Fibroblast of lung (primary cell): ENCODE measurements at regions not wholly inside any gene's neighbourhood (a gene's known extent, or its start where the extent isn't known, plus 50 kb on each side); places are given as distances from the start of the nearest gene placed in this dataset.

ENCODE experiments used
- DNase-seq, 2 donors: peaks; one replicate each; pipeline versions ENCODE4 v3.0.0 to v3.0.0-alpha.2; 2010; ENCODE audit warnings: low read depth in 2 of 2
- H2AFZ ChIP-seq: 2 replicates; pipeline ENCODE4 v1.5.1; 2012; ENCODE audit warnings: low read length, control low read depth, inconsistent platforms
- H3K27ac ChIP-seq: 2 replicates; pipeline ENCODE4 v1.5.1; 2011; ENCODE audit warnings: low read length, control low read depth; ENCODE audit not compliant: insufficient read depth
- H3K27me3 ChIP-seq: 2 replicates; pipeline ENCODE4 v1.5.1; 2011; ENCODE audit warnings: mild to moderate bottlenecking, low read length; ENCODE audit not compliant: control insufficient read depth, insufficient read depth
- H3K36me3 ChIP-seq: 2 replicates; pipeline ENCODE4 v1.5.1; 2011; ENCODE audit warnings: low read length; ENCODE audit not compliant: control insufficient read depth, insufficient read depth
- H3K4me1 ChIP-seq: 2 replicates; pipeline ENCODE4 v1.5.1; 2011; ENCODE audit warnings: low read length; ENCODE audit not compliant: control insufficient read depth, insufficient read depth; ENCODE audit errors: extremely low read depth
- H3K4me2 ChIP-seq: 2 replicates; pipeline ENCODE4 v1.5.1; 2011; ENCODE audit warnings: low read length, control low read depth; ENCODE audit not compliant: insufficient read depth; ENCODE audit errors: extremely low read depth
- H3K4me3 ChIP-seq, 4 experiments: fragments of 200-600 bp in 1 of 4; sonication (generic) in 1 of 4; replicated peaks in 1 of 4; 2 replicates each; pipeline ENCODE4 v1.5.1; 2011 to 2016; ENCODE audit warnings: low read length in 4 of 4, low read depth in 3 of 4, mild to moderate bottlenecking in 3 of 4, control low read depth in 2 of 4, inconsistent platforms in 1 of 4, mixed read lengths in 1 of 4; ENCODE audit not compliant: insufficient read depth in 1 of 4; ENCODE audit errors: control extremely low read depth in 1 of 4
- H3K79me2 ChIP-seq: 2 replicates; pipeline ENCODE4 v1.5.1; 2012; ENCODE audit warnings: mild to moderate bottlenecking, low read length, inconsistent platforms; ENCODE audit not compliant: control insufficient read depth, insufficient read depth
- H3K9ac ChIP-seq: 2 replicates; pipeline ENCODE4 v1.5.1; 2011; ENCODE audit warnings: mild to moderate bottlenecking, low read length, control low read depth; ENCODE audit not compliant: insufficient read depth
- H3K9me3 ChIP-seq: 2 replicates; pipeline ENCODE4 v1.5.1; 2012; ENCODE audit warnings: low read depth, low read length; ENCODE audit not compliant: control insufficient read depth, insufficient read depth
- H4K20me1 ChIP-seq: 2 replicates; pipeline ENCODE4 v1.5.1; 2011; ENCODE audit warnings: low read length; ENCODE audit not compliant: control insufficient read depth, insufficient read depth; ENCODE audit errors: extremely low read depth
- CTCF ChIP-seq, 2 donors: IDR thresholded peaks in 1 of 2; conservative IDR thresholded peaks in 1 of 2; 1 replicate in 1 of 2; 2 replicates in 1 of 2; pipeline ENCODE4 v1.5.1; 2011 to 2012; ENCODE audit warnings: low read length in 2 of 2, control low read depth in 1 of 2, inconsistent platforms in 1 of 2, low read depth in 1 of 2, mild to moderate bottlenecking in 1 of 2
- EZH2 ChIP-seq: IDR thresholded peaks from 2 replicates; pipeline ENCODE4 v1.5.1; 2012; ENCODE audit warnings: low read length, control low read depth, mild to moderate bottlenecking; ENCODE audit errors: missing control alignments

GRCh38 chr5:34545626-34546025 lies 110.5 kb upstream of the RAI14 start:
- H4K20me1 ChIP-seq: no peaks in the 10 kb centered on the region
- no peak overlapping the region for H3K4me3 ChIP-seq
- H3K27me3 ChIP-seq: no peaks in the 10 kb centered on the region
- H3K9ac ChIP-seq: no peak overlapping the region
- H3K9me3 ChIP-seq: no peaks in the 10 kb centered on the region
- no peak overlapping the region for H2AFZ ChIP-seq
- no peaks in the 10 kb centered on the region for H3K4me1 ChIP-seq
- no peaks in the 10 kb centered on the region for H3K79me2 ChIP-seq
- H3K27ac ChIP-seq: no peak overlapping the region
- H3K36me3 ChIP-seq: no peaks in the 10 kb centered on the region
- TF ChIP-seq CTCF (conservative IDR thresholded peaks at IDR 0.05 in 1 of 2, IDR thresholded peaks at IDR 0.05 in 1 of 2; ENCODE audit: low read depth in 1 of 2, low read length in 2 of 2): no peak
- TF ChIP-seq EZH2: no peak
- H3K4me2 ChIP-seq: no peak overlapping the region
- no peak for DNase-seq

GRCh38 chr5:34547300-34548085 lies 108.6 kb upstream of the RAI14 start:
- H3K4me2 ChIP-seq: no peak overlapping the region
- no peaks in the 10 kb centered on the region for H3K79me2 ChIP-seq
- TF ChIP-seq CTCF (conservative IDR thresholded peaks at IDR 0.05 in 1 of 2, IDR thresholded peaks at IDR 0.05 in 1 of 2; ENCODE audit: low read depth in 1 of 2, low read length in 2 of 2) (no peak), EZH2 (no peak)
- no peaks in the 10 kb centered on the region for H3K27me3 ChIP-seq
- no peaks in the 10 kb centered on the region for H3K4me1 ChIP-seq
- no peak overlapping the region for H3K27ac ChIP-seq
- no peak overlapping the region for H3K4me3 ChIP-seq
- H4K20me1 ChIP-seq: no peaks in the 10 kb centered on the region
- H2AFZ ChIP-seq: no peak overlapping the region
- DNase-seq: no peak
- H3K9me3 ChIP-seq: no peaks in the 10 kb centered on the region
- H3K36me3 ChIP-seq: no peaks in the 10 kb centered on the region
- H3K9ac ChIP-seq: no peak overlapping the region

- Histone ChIP-seq H3K27ac (no peak overlapping the region), H4K20me1 (no peaks in the 10 kb centered on the region), H3K79me2 (no peaks in the 10 kb centered on the region), H3K36me3 (no peaks in the 10 kb centered on the region), H3K4me2 (no peak overlapping the region), H3K4me3 (no peak overlapping the region), H3K27me3 (no peaks in the 10 kb centered on the region), H3K9me3 (no peaks in the 10 kb centered on the region), H3K9ac (no peak overlapping the region), H3K4me1 (no peaks in the 10 kb centered on the region), H2AFZ (no peak overlapping the region)
- TF ChIP-seq CTCF (conservative IDR thresholded peaks at IDR 0.05 in 1 of 2, IDR thresholded peaks at IDR 0.05 in 1 of 2; ENCODE audit: low read depth in 1 of 2, low read length in 2 of 2): no peak
- TF ChIP-seq EZH2: no peak
- DNase-seq: no peak
Observed at GRCh38 chr5:34548086-34548403, 108.1 kb upstream of the RAI14 start.
